Effector memory CD8-positive, alpha-beta T cell (primary cell): ENCODE measurements at regions not wholly inside any gene's neighbourhood (a gene's known extent, or its start where the extent isn't known, plus 50 kb on each side); places are given as distances from the start of the nearest gene placed in this dataset.
"Not testable (repeated sequence)": the region's sequence is repeated elsewhere in the genome, so short reads cannot be mapped to it uniquely, and the experiment has no call there.

ENCODE experiments used
- ATAC-seq: fragments of 150-1000 bp; cut with Tn5 transposase; replicated peaks from 2 replicates; pipeline ENCODE4 v1.10.0; 2021; ENCODE audit warnings: mild to moderate bottlenecking, moderate library complexity
- DNase-seq, 3 experiments: peaks; one replicate each; pipeline ENCODE4 v3.0.0; 2021
- H3K27ac Mint-ChIP-seq, 2 donors: one replicate each; pipeline ENCODE4 v1.8.0; 2022; ENCODE audit warnings: mild to moderate bottlenecking in 2 of 2, mixed read lengths in 2 of 2, moderate library complexity in 2 of 2
- H3K27me3 Mint-ChIP-seq, 2 donors: one replicate each; pipeline ENCODE4 v1.8.0; 2022; ENCODE audit warnings: mixed read lengths in 2 of 2
- H3K36me3 Mint-ChIP-seq: one replicate; pipeline ENCODE4 v1.8.0; 2022; ENCODE audit warnings: mild to moderate bottlenecking, moderate library complexity, mixed read lengths; ENCODE audit not compliant: insufficient read depth
- H3K4me1 Mint-ChIP-seq, 2 donors: one replicate each; pipeline ENCODE4 v1.8.0; 2022; ENCODE audit warnings: low read depth in 2 of 2, mixed read lengths in 2 of 2
- H3K4me3 Mint-ChIP-seq, 2 donors: one replicate each; pipeline ENCODE4 v1.8.0; 2022; ENCODE audit warnings: mild to moderate bottlenecking in 2 of 2, mixed read lengths in 2 of 2, moderate library complexity in 2 of 2
- H3K9me3 Mint-ChIP-seq, 2 donors: one replicate each; pipeline ENCODE4 v1.8.0; 2022; ENCODE audit warnings: mixed read lengths in 2 of 2

GRCh38 chr4:49177847-49178246 is 191.8 kb downstream of the CWH43 start:
- not testable (repeated sequence) for H3K27me3 Mint-ChIP-seq, H3K9me3 Mint-ChIP-seq, H3K4me3 Mint-ChIP-seq, ATAC-seq, H3K36me3 Mint-ChIP-seq, H3K4me1 Mint-ChIP-seq, DNase-seq, H3K27ac Mint-ChIP-seq

GRCh38 chr4:49181088-49181487 is 195.0 kb downstream of the CWH43 start:
- H3K4me1 Mint-ChIP-seq, H3K36me3 Mint-ChIP-seq, DNase-seq, H3K27ac Mint-ChIP-seq, H3K27me3 Mint-ChIP-seq, ATAC-seq, H3K9me3 Mint-ChIP-seq, H3K4me3 Mint-ChIP-seq: not testable (repeated sequence)

GRCh38 chr4:49211396-49212194 is 225.5 kb downstream of the CWH43 start:
- H3K4me3 Mint-ChIP-seq, H3K36me3 Mint-ChIP-seq, H3K27ac Mint-ChIP-seq, H3K4me1 Mint-ChIP-seq, DNase-seq, ATAC-seq, H3K27me3 Mint-ChIP-seq: not testable (repeated sequence)
- peaks cover 10 to 27% of the 10 kb centered on the region in 2 donors for H3K9me3 Mint-ChIP-seq

GRCh38 chr4:49213250-49213649 is 227.2 kb downstream of the CWH43 start:
- not testable (repeated sequence) for H3K36me3 Mint-ChIP-seq, ATAC-seq, H3K4me3 Mint-ChIP-seq, DNase-seq, H3K27me3 Mint-ChIP-seq, H3K27ac Mint-ChIP-seq, H3K4me1 Mint-ChIP-seq
- H3K9me3 Mint-ChIP-seq: peaks cover 15 to 28% of the 10 kb centered on the region in 2 donors

GRCh38 chr4:49213750-49214149 is 227.7 kb downstream of the CWH43 start:
- H3K4me3 Mint-ChIP-seq, H3K27ac Mint-ChIP-seq, H3K27me3 Mint-ChIP-seq, H3K36me3 Mint-ChIP-seq, ATAC-seq, DNase-seq, H3K4me1 Mint-ChIP-seq: not testable (repeated sequence)
- H3K9me3 Mint-ChIP-seq: peaks cover 15 to 29% of the 10 kb centered on the region in 2 donors

GRCh38 chr4:49214453-49215081 is 228.5 kb downstream of the CWH43 start:
- H3K27ac Mint-ChIP-seq, H3K27me3 Mint-ChIP-seq, H3K36me3 Mint-ChIP-seq, H3K4me3 Mint-ChIP-seq, DNase-seq, H3K4me1 Mint-ChIP-seq, ATAC-seq: not testable (repeated sequence)
- peaks cover 19 to 36% of the 10 kb centered on the region in 2 donors for H3K9me3 Mint-ChIP-seq

- not testable (repeated sequence) for H3K27ac Mint-ChIP-seq, H3K4me1 Mint-ChIP-seq, H3K4me3 Mint-ChIP-seq, ATAC-seq, H3K27me3 Mint-ChIP-seq, H3K36me3 Mint-ChIP-seq, DNase-seq
- peaks cover 17 to 36% of the 10 kb centered on the region in 2 donors for H3K9me3 Mint-ChIP-seq
Observed at GRCh38 chr4:49215082-49215479, 229.0 kb downstream of the CWH43 start.

GRCh38 chr4:49216606-49217005 is 230.5 kb downstream of the CWH43 start:
- not testable (repeated sequence) for H3K4me1 Mint-ChIP-seq, H3K27ac Mint-ChIP-seq, H3K36me3 Mint-ChIP-seq, DNase-seq, ATAC-seq, H3K27me3 Mint-ChIP-seq, H3K4me3 Mint-ChIP-seq
- H3K9me3 Mint-ChIP-seq: peaks cover 24 to 48% of the 10 kb centered on the region in 2 donors

- no peak overlapping the region for H3K27ac Mint-ChIP-seq
- no peaks in the 10 kb centered on the region for H3K36me3 Mint-ChIP-seq
- peaks cover 0 to 2% of the 10 kb centered on the region in 2 donors for H3K4me1 Mint-ChIP-seq
- no peaks in the 10 kb centered on the region for H3K27me3 Mint-ChIP-seq
- DNase-seq (no peak), ATAC-seq (no peak)
- H3K4me3 Mint-ChIP-seq: no peak overlapping the region
- peaks cover 29 to 57% of the 10 kb centered on the region in 2 donors for H3K9me3 Mint-ChIP-seq
Observed at GRCh38 chr4:49217492-49217891, 231.4 kb downstream of the CWH43 start.

GRCh38 chr4:49218094-49218493 is 232.0 kb downstream of the CWH43 start:
- not testable (repeated sequence) for H3K27ac Mint-ChIP-seq, ATAC-seq, H3K27me3 Mint-ChIP-seq, H3K4me3 Mint-ChIP-seq, DNase-seq, H3K4me1 Mint-ChIP-seq, H3K36me3 Mint-ChIP-seq
- peaks cover 31 to 61% of the 10 kb centered on the region in 2 donors for H3K9me3 Mint-ChIP-seq

- not testable (repeated sequence) for H3K4me1 Mint-ChIP-seq, H3K36me3 Mint-ChIP-seq, H3K4me3 Mint-ChIP-seq, ATAC-seq, H3K27me3 Mint-ChIP-seq, DNase-seq, H3K27ac Mint-ChIP-seq
- peaks cover 32 to 60% of the 10 kb centered on the region in 2 donors for H3K9me3 Mint-ChIP-seq
Observed at GRCh38 chr4:49218931-49219330, 232.9 kb downstream of the CWH43 start.

GRCh38 chr4:49219489-49220225 is 233.6 kb downstream of the CWH43 start:
- not testable (repeated sequence) for DNase-seq, H3K27ac Mint-ChIP-seq, H3K4me3 Mint-ChIP-seq, H3K4me1 Mint-ChIP-seq, H3K36me3 Mint-ChIP-seq, ATAC-seq, H3K27me3 Mint-ChIP-seq
- peaks cover 30 to 52% of the 10 kb centered on the region in 2 donors for H3K9me3 Mint-ChIP-seq

GRCh38 chr4:49221209-49221608 is 235.1 kb downstream of the CWH43 start:
- Mint-ChIP-seq H3K27ac (no peak overlapping the region), H3K36me3 (no peaks in the 10 kb centered on the region), H3K4me3 (no peak overlapping the region), H3K9me3 (peaks cover 26 to 38% of the 10 kb centered on the region in 2 donors), H3K4me1 (no peaks in the 10 kb centered on the region), H3K27me3 (no peaks in the 10 kb centered on the region)
- ATAC-seq: no peak
- DNase-seq: no peak
